HG03521 (cell line): ENCODE measurements at regions not wholly inside any gene's neighbourhood (a gene's known extent, or its start where the extent isn't known, plus 50 kb on each side); places are given as distances from the start of the nearest gene placed in this dataset.
A peak's percentile ranks its signal among the peaks of the same experiment; 100 is the strongest.

ENCODE experiments used
- ATAC-seq: cut with Tn5 transposase; IDR thresholded peaks from one replicate; pipeline ENCODE4 v1.9.1; 2021; ENCODE audit warnings: mild to moderate bottlenecking, moderate library complexity; ENCODE audit not compliant: unreplicated experiment

GRCh38 chr3:140816372-140817195 lies 125.1 kb upstream of the SLC25A36 start:
- peak; percentile 88 for ATAC-seq

- no peak for ATAC-seq
Observed at GRCh38 chr3:140821493-140821892, 120.1 kb upstream of the SLC25A36 start.

DNA sequence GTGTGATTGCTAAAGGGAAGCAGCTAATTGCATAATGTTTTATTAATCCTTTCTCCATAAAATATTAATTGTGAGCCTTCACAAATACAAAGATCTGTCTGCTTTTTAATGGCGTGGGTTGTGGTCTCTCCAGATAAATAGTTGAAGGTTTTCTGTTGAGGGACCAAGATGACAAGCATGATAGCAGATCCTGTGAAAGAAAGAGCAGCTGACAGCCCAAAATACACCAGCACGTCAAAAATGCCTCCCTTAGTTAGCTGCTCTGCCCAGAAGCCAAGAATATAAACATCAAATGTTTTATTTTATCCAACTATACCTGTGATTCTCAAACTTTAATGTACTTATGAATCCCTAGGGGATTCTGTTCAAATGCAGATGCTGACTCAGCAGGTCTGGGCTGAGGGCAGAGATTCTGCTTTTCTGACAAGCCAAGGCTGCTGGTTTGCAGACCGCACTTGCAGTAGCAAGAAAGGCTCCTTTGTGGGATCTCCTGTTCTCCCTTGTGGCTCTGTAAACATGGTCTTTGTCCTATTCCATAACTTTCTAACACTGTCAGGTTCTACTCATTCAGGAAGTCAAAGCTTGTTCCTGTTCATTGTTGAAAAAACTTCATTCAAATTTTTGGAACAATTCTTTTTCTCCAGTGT lies 119.1 kb upstream of the SLC25A36 start:
- no peak for ATAC-seq

DNA sequence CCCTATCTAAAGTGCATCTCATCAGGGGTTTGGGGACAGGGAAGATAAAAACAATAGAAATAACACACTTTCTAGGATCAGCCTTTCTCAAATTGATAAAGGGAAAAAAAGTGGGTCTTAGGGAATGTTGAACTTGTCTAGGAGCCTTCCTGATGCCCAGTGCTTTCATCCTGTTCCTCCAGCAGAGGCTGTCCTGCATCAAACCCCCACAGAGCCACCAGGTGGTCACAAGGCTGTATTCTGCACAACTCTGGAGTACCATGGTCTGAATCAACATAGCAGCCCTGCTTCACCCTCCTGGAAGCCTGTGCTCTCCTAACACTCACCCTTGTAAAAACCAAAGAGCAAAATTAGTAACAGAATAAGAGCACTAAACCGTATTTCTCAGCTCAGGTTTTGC lies 118.5 kb upstream of the SLC25A36 start:
- no peak for ATAC-seq

DNA sequence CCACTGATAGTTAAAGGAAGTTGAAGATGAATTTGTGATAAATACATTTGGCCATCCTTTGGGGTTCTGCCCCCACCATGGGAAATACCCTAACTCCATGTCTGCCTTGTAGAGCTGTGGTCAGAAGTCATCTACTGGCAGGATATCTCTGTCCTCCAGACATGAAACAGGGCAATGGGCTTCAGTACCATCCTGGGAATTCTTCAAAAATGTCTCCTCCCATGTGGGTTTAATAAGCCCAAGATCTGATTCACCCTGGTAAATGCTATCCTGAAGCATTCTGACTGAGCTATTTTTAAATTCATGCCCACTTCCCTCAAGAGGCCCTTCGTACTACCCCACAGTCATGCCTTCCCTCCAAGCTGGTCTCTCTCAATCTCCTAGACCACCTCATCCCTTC lies 113.7 kb upstream of the SLC25A36 start:
- no peak for ATAC-seq

DNA sequence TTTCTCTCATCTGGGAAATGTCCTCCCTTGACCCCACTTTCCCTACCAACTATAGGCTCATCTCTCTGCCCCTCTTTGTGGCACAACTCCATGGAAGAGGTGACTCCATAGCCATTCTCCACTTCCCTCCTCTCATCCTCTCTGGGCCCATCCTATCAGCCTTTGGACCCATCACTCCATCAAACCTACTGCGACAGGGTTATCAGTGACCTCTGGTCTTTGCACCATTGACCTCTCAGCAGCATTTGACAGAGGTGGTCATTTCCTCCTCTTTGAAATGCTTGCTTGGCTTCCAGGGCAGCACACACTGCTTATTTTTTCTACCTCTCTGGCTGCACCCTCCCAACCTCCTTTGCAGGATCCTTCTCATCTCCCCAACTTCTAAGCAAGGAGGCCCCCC lies 113.1 kb upstream of the SLC25A36 start:
- no peak for ATAC-seq

- no peak for ATAC-seq
Observed at GRCh38 chr3:140829796-140830195, 111.8 kb upstream of the SLC25A36 start.

- no peak for ATAC-seq
Observed at GRCh38 chr3:140830391-140830790, 111.2 kb upstream of the SLC25A36 start.

DNA sequence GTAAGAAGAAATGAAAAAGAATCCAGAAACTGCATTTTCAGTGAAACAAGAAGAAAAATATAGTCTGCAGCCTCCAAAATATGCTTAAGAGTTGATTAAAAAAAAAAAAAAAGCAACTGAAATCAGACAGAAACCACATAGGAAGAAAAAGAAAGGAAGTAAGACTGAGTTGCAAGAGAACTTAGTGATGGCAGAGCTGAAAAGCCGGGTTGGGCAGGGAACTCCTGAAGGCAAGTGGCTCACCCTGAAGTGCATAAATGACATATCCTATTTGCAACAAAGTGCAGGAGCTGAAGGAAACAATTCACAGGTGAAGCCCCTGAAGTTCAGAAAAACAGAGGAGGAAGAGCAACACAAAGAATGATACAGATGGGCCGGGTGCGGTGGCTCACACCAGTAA lies 108.8 kb upstream of the SLC25A36 start:
- ATAC-seq = no peak

GRCh38 chr3:140834266-140835037 lies 107.2 kb upstream of the SLC25A36 start:
- ATAC-seq = no peak

DNA sequence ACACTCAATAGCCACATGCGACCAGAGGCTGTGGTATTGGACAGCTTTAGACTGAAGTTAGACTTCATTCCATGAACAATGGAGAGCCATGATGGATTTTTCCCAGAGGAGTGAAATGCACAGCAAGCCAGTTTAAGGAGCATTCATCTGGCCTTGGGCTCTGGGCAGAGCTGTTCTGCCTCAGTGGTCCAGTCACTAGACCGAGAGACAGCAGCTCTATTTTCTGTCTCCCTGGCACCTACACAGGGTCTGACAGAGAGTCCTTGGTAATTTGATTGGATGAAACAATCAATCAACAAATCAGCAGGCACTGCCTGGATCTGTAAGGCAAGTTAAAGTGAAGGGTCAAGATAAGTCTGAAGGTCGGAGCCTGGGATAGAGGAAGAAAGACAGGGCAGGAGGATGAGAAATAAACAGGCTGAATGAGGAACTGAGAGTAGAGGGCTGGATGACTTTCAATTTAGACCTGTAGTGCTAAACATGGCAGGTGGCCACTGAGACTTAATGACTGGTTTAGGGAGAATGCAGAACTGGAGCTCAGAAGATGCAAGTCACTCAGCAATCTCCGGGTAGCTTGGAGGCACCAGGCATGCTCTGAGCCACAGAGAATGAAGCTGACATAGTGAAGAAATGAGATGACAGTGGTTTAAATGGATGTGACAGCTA lies 98.5 kb upstream of the SLC25A36 start:
- peak; percentile 97 for ATAC-seq

GRCh38 chr3:140843656-140844055 lies 98.0 kb upstream of the SLC25A36 start:
- no peak for ATAC-seq

DNA sequence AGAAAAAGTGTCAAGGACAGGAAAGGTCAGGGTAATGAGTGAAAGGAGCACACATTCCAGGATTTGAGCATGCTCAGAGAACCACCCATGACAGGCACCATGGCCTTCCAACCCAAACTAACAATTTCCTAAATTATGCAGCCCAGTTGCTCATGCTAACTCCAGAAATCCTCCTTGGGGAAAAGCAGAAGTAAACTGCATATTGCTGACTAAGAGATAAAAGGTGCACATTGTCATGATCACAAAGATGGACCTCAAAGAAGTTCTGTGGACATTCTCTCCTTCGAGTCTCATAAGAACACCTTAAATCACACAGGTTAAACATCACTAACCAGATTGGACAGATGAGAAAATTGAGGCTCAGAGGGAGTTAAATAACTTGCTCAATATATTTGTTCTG lies 97.6 kb upstream of the SLC25A36 start:
- ATAC-seq = no peak

DNA sequence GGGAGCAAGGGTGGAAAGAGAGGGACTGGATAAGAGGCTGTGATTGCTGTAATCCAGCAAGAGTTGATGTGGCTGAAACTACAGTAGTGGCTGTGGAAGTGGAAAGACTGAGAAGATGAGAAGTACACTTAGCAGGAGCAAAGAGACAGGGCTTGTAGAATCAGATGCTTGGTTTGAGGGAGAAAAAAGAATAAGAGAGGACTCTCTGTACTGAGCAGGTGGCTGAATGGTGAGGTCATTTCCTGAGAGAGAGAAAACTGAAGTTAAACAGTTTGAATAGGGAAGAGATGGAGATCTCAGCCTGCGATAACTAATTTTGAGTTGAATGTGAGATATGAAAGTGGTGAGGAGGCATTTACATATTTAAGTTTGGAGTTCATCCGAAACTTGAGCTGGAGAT lies 95.8 kb upstream of the SLC25A36 start:
- no peak for ATAC-seq

GRCh38 chr3:140848666-140849065 lies 93.0 kb upstream of the SLC25A36 start:
- no peak for ATAC-seq

GRCh38 chr3:140850210-140850955 lies 91.3 kb upstream of the SLC25A36 start:
- no peak for ATAC-seq

DNA sequence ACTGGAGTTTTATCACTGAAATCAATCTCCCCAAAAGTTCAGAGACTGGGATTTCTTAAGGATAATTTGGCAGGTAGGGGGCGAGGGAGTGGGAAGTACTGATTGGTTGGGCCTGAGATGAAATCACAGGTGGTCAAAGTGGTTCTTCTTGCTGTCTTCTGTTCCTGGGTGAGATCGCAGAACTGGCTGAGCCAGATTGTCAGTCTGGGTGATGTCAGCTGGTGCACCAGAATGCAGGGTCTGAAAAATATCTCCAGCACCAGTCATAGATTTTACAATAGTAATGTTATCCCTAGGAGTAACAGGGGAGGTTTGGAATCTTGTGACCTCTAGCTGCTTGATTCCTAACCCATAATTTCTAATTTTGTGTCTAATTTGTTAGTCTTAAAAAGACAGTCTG lies 86.7 kb upstream of the SLC25A36 start:
- ATAC-seq = no peak

- no peak for ATAC-seq
Observed at GRCh38 chr3:140856905-140857304, 84.7 kb upstream of the SLC25A36 start.

DNA sequence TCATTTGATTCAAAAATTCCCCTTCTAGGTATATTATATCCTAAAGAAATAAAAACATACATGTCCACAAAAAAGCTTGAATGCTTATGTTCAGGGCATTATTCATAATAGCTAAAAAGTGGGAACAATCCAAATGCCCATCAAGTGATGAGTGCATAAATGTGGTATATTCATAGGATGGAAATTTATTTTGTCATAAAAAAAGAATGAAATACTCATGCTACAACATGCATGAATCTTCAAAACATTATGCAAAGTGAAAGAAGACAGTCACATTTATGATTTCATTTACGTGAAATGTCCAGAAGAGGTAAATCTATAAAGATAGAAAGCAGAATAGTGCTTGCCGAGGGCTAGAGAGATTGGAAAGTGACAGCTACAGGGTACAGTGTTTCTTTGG lies 83.6 kb upstream of the SLC25A36 start:
- no peak for ATAC-seq

- no peak for ATAC-seq
Observed at GRCh38 chr3:140859592-140860336, 81.9 kb upstream of the SLC25A36 start.
